Cardiac fibroblast (primary cell): ENCODE measurements at regions not wholly inside any gene's neighbourhood (a gene's known extent, or its start where the extent isn't known, plus 50 kb on each side); places are given as distances from the start of the nearest gene placed in this dataset.
"Not testable (repeated sequence)": the region's sequence is repeated elsewhere in the genome, so short reads cannot be mapped to it uniquely, and the experiment has no call there.

Experiments used
- DNase-seq, 2 donors: peaks; one replicate each; pipeline versions ENCODE4 v3.0.0 to v3.0.0-alpha.2; 2010; ENCODE audit warnings: low read depth in 2 of 2
- H3K4me3 ChIP-seq, 2 donors: replicated peaks in 1 of 2; 1 replicate in 1 of 2; 2 replicates in 1 of 2; pipeline ENCODE4 v1.5.1; 2011; ENCODE audit warnings: low read depth in 2 of 2, low read length in 2 of 2, mild to moderate bottlenecking in 2 of 2, moderate library complexity in 1 of 2
- TF ChIP-seq, protein P1 (sequence below): IDR thresholded peaks from one replicate; pipeline ENCODE4 v1.5.1; 2011; ENCODE audit warnings: low read depth, mild to moderate bottlenecking, low read length, inconsistent platforms

DNA sequence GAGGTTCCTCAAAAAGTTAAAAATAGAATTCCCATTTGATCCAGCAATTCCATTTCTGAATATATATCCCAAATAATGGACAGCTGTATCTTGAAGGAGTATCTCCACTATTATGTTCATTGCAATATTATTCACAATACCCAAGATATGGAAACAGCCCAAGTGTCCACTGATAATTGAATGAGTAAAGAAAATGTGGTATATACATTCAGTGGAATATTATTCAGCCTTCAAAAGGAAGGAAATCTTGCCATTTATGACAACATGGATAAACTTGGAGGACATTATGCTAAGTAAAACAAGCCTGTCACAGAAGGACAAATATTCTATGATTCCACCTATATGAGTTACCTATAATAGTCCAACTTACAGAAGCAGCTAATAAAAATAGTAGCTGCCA, 979.0 kb downstream of the SLC6A15 start:
- H3K4me3 ChIP-seq = no peak overlapping the region
- DNase-seq = no peak
- TF ChIP-seq, protein P1, sequence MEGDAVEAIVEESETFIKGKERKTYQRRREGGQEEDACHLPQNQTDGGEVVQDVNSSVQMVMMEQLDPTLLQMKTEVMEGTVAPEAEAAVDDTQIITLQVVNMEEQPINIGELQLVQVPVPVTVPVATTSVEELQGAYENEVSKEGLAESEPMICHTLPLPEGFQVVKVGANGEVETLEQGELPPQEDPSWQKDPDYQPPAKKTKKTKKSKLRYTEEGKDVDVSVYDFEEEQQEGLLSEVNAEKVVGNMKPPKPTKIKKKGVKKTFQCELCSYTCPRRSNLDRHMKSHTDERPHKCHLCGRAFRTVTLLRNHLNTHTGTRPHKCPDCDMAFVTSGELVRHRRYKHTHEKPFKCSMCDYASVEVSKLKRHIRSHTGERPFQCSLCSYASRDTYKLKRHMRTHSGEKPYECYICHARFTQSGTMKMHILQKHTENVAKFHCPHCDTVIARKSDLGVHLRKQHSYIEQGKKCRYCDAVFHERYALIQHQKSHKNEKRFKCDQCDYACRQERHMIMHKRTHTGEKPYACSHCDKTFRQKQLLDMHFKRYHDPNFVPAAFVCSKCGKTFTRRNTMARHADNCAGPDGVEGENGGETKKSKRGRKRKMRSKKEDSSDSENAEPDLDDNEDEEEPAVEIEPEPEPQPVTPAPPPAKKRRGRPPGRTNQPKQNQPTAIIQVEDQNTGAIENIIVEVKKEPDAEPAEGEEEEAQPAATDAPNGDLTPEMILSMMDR = no peak

DNA sequence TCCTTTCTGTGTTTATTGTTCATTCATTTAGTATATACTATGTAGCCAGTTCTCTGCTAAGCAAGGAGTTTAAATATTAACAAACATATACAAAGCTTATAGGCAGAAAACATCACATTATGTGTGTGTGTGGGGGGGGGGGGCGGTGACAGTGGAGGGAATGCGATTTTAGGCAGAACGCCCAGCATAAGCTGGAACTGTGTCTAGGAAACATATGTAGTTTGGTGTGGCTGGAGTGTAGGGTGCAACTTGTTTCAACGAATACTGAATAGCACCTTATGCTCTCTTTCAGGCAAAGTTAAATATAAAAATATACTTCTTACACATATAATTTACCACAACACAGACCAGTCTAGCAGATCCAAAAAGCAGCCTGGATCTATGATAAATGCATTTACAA, 980.6 kb downstream of the SLC6A15 start:
- H3K4me3 ChIP-seq = no peak overlapping the region
- TF ChIP-seq, protein P1 = no peak
- no peak for DNase-seq

DNA sequence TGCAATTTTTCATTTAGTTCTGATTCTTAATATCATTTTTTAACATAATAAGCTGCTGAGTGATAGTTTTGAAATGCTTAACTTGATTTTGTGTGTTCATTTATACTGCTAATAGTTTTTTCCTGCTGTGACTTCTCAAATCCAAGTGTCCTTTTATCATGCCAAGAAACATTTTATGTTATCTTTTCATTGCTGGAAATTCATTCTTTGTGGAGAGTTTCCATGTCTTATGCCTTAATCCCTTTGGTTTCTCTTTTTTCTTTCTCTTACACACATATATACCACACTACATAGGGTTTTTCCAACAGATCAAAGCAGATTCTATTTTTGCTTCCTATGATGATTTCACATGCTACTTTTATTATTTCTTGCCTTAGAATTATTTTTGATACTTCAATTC, 981.1 kb downstream of the SLC6A15 start:
- no peak overlapping the region for H3K4me3 ChIP-seq
- DNase-seq = no peak
- TF ChIP-seq, protein P1 = no peak

DNA sequence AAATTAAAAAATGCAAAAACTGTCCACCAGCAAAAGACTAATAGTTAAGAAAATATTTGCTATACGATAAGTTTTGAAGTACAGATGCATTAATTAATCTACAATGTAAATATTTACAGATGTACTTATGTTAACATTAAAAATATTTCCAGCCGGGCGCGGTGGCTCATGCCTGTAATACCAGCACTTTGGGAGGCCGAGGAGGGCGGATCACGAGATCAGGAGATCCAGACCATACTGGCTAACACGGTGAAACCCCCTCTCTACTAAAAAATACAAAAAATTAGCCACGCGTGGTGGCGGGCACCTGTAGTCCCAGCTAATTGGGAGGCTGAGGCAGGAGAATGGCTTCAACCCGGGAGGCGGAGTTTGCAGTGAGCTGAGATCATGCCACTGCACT, 982.8 kb downstream of the SLC6A15 start:
- not testable (repeated sequence) for DNase-seq, H3K4me3 ChIP-seq

DNA sequence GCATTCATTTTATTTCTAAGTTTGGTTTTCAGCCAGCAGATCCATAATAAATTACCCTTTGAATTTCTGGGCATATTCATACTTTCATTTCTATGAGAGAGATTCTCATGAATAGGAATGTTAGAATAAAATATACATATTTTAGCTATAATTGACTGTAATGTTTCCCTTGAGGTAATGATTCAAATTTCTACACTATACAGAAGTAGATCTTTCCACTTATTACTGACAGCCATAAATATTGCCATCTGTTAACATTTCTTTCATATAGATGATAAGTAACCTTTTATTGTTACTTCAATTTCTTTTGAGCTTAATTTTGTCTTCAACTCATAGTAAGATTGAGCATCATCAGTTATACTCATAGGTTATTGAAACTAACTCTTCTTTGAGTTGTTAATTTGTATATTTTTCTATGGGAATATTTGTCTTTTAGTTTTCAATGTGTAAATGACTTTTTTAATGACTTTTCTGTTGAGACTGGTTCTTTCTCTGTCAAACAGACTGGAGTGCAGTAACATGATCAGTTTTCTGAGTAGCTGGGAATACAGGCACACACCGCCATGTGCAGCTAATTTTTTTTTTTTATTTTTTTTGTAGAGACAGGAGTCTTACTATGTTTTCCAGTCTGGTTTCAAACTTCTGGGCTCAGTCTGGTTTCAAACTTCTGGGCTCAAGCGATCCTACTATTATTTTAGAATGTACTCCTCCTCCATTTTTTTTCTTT, 991.6 kb downstream of the SLC6A15 start:
- TF ChIP-seq, protein P1 = no peak
- H3K4me3 ChIP-seq = no peak overlapping the region
- no peak for DNase-seq

DNA sequence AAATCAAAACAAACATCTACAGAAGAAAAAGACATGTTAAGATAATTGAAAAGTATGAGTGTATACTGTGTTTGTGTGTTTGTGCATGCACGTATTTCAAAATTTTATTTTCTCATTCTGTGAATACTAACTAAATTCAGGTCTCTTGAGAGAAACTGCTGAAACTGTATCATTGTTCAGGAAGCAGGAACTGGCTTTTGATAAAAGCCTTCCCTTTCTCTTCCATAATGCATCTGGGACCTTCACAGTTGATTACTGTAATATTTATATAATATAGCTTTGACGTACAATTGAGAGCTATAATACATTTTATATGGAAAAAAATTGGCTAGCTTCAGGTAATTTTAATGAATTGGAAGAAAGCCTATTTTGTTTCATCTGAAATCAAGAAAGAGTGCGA, 993.5 kb downstream of the SLC6A15 start:
- DNase-seq = no peak
- TF ChIP-seq, protein P1 = no peak
- H3K4me3 ChIP-seq = no peak overlapping the region

DNA sequence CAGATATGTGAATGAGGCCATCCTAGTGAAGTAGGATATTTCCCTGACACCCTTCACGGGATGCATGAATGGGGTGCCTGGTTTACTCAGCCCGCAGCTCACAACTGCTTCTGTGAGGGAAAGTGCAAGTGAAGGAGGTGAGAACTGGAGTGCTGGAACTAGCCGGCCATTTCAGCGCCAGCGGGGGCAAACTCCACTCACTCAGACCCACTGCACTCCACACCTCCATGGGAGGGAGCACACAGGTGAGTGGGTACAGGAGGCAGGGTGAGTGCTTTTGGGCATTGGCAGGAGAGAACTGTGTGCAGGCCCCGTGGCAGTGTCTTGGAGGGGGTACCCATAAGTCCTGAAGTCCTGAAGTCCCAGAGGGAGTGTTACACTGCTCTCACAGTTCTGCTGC, 1008.4 kb downstream of the SLC6A15 start:
- TF ChIP-seq, protein P1 = no peak
- no peak overlapping the region for H3K4me3 ChIP-seq
- no peak for DNase-seq
